ENCODE measurements at regions not wholly inside any gene's neighbourhood (a gene's known extent, or its start where the extent isn't known, plus 50 kb on each side); places are given as distances from the start of the nearest gene placed in this dataset.

DNA sequence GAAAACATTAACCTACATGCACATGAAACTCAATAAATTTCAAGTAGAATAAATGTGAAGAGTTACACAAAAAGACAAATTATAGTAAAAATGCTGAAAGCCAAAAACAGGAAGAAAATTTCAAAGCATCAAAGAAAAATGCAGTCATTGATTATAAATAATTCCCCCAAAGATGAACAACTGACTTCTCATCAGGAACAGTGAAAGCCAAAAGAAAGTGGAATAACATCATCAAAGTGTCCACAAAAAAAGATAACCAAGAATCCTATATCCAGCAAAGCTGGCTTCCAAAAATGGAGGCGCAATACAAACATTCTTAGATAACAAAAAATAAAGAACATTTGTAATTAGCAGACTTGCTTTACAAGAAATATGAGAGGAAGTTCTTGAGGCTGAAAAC, 161.6 kb downstream of the CMPK2 start:
- TF ChIP-seq, protein P1, sequence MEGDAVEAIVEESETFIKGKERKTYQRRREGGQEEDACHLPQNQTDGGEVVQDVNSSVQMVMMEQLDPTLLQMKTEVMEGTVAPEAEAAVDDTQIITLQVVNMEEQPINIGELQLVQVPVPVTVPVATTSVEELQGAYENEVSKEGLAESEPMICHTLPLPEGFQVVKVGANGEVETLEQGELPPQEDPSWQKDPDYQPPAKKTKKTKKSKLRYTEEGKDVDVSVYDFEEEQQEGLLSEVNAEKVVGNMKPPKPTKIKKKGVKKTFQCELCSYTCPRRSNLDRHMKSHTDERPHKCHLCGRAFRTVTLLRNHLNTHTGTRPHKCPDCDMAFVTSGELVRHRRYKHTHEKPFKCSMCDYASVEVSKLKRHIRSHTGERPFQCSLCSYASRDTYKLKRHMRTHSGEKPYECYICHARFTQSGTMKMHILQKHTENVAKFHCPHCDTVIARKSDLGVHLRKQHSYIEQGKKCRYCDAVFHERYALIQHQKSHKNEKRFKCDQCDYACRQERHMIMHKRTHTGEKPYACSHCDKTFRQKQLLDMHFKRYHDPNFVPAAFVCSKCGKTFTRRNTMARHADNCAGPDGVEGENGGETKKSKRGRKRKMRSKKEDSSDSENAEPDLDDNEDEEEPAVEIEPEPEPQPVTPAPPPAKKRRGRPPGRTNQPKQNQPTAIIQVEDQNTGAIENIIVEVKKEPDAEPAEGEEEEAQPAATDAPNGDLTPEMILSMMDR (IDR thresholded peaks at IDR 0.05), result no peak
- TF ChIP-seq EP300 (IDR thresholded peaks at IDR 0.05; ENCODE audit: borderline replicate concordance in 1 of 2, low read depth in 1 of 2, low read length in 1 of 2), result no peak
- TF ChIP-seq RFX5 (IDR thresholded peaks at IDR 0.05; ENCODE audit: low read length), result no peak
- TF ChIP-seq NRF1 (IDR thresholded peaks at IDR 0.05; ENCODE audit: low read depth, low read length), result no peak
- no peak for TF ChIP-seq RCOR1 (IDR thresholded peaks at IDR 0.05; ENCODE audit: low read length)
- TF ChIP-seq, protein P2, sequence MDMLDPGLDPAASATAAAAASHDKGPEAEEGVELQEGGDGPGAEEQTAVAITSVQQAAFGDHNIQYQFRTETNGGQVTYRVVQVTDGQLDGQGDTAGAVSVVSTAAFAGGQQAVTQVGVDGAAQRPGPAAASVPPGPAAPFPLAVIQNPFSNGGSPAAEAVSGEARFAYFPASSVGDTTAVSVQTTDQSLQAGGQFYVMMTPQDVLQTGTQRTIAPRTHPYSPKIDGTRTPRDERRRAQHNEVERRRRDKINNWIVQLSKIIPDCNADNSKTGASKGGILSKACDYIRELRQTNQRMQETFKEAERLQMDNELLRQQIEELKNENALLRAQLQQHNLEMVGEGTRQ (IDR thresholded peaks at IDR 0.05; ENCODE audit: borderline replicate concordance, low read depth, low read length), result no peak
- TF ChIP-seq YY1 (IDR thresholded peaks at IDR 0.05; ENCODE audit: low read depth), result no peak
- no peak for TF ChIP-seq MXI1 (IDR thresholded peaks at IDR 0.05; ENCODE audit: low read depth, low read length)
- no peak for TF ChIP-seq FOXJ3 (CRISPR knock-in tag; IDR thresholded peaks at IDR 0.05)

Measured in SK-N-SH (cell line).